ENCODE measurements at regions not wholly inside any gene's neighbourhood (a gene's known extent, or its start where the extent isn't known, plus 50 kb on each side); places are given as distances from the start of the nearest gene placed in this dataset.

GRCh38 chr16:6446370-6446769, 886.3 kb upstream of the RBFOX1 start:
- H3K4me3 ChIP-seq (ENCODE audit: low read depth, low read length): no peak overlapping the region
- TF ChIP-seq CTCF (IDR thresholded peaks at IDR 0.05; ENCODE audit: low read depth, low read length): no peak

GRCh38 chr16:6439129-6439528, 893.5 kb upstream of the RBFOX1 start:
- TF ChIP-seq CTCF (IDR thresholded peaks at IDR 0.05; ENCODE audit: low read depth, low read length): no peak
- no peak overlapping the region for H3K4me3 ChIP-seq (ENCODE audit: low read depth, low read length)

- no peak for TF ChIP-seq CTCF (IDR thresholded peaks at IDR 0.05; ENCODE audit: low read depth, low read length)
Observed at GRCh38 chr16:6428861-6429260, 903.8 kb upstream of the RBFOX1 start.

GRCh38 chr16:6427621-6428020, 905.0 kb upstream of the RBFOX1 start:
- no peak overlapping the region for H3K4me3 ChIP-seq (ENCODE audit: low read depth, low read length)
- no peak for TF ChIP-seq CTCF (IDR thresholded peaks at IDR 0.05; ENCODE audit: low read depth, low read length)

More at GRCh38 chr16:6428861-6429260, 903.8 kb upstream of the RBFOX1 start:
- no peak overlapping the region for H3K4me3 ChIP-seq (ENCODE audit: low read depth, low read length)

- no peak for TF ChIP-seq CTCF (IDR thresholded peaks at IDR 0.05; ENCODE audit: low read depth, low read length)
Observed at GRCh38 chr16:6407596-6407995, 925.0 kb upstream of the RBFOX1 start.

GRCh38 chr16:6406028-6406427, 926.6 kb upstream of the RBFOX1 start:
- no peak overlapping the region for H3K4me3 ChIP-seq (ENCODE audit: low read depth, low read length)
- TF ChIP-seq CTCF (IDR thresholded peaks at IDR 0.05; ENCODE audit: low read depth, low read length): no peak

More at GRCh38 chr16:6407596-6407995, 925.0 kb upstream of the RBFOX1 start:
- no peak overlapping the region for H3K4me3 ChIP-seq (ENCODE audit: low read depth, low read length)

GRCh38 chr16:6382924-6383459, 949.7 kb upstream of the RBFOX1 start:
- H3K4me3 ChIP-seq (ENCODE audit: low read depth, low read length): no peak overlapping the region
- no peak for TF ChIP-seq CTCF (IDR thresholded peaks at IDR 0.05; ENCODE audit: low read depth, low read length)

Data from WI38 (cell line).